Skeletal muscle satellite cell (primary cell): ENCODE measurements at regions not wholly inside any gene's neighbourhood (a gene's known extent, or its start where the extent isn't known, plus 50 kb on each side); places are given as distances from the start of the nearest gene placed in this dataset.

Source experiments
- H3K27me3 ChIP-seq: 2 replicates; pipeline ENCODE4 v1.7.0; 2013; ENCODE audit warnings: low read length; ENCODE audit not compliant: control insufficient read depth, insufficient read depth
- H3K36me3 ChIP-seq: 2 replicates; pipeline ENCODE4 v1.7.0; 2013; ENCODE audit warnings: mild to moderate bottlenecking, control low read depth, low read length; ENCODE audit not compliant: insufficient read depth
- H3K4me1 ChIP-seq: 2 replicates; pipeline ENCODE4 v1.7.0; 2013; ENCODE audit warnings: low read length; ENCODE audit not compliant: control insufficient read depth, insufficient read depth
- H3K4me2 ChIP-seq: 2 replicates; pipeline ENCODE4 v1.7.0; 2013; ENCODE audit warnings: mild to moderate bottlenecking, low read length
- H3K4me3 ChIP-seq: 2 replicates; pipeline ENCODE4 v1.7.0; 2013; ENCODE audit warnings: low read length
- H3K9ac ChIP-seq: 2 replicates; pipeline ENCODE4 v1.7.0; 2013; ENCODE audit warnings: mild to moderate bottlenecking, low read depth, low read length, moderate library complexity
- H3K9me3 ChIP-seq: replicated peaks from 2 replicates; pipeline ENCODE4 v1.7.0; 2013; ENCODE audit warnings: mild to moderate bottlenecking, control low read depth, low read length

DNA sequence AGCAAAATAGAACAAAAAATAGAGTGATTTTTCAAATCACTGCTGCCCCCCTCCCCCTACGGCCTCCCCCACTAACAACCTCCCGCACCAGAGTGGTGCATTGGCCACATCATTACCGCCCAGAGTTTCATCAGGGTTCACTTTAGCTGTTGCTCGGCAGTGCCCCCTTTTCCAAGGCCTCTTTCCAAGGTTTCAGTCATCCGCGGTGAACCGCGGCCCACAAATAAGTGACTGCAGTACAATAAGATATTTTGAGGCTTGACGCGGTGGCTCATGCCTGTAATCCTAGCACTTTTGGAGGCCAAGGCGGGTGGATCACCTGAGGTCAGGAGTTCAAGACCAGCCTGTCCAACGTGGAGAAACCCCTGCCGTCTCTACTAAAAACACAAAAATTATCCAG, 180.0 kb downstream of the MAF start:
- H3K4me2 ChIP-seq: no peak overlapping the region
- no peaks in the 10 kb centered on the region for H3K4me1 ChIP-seq
- no peak overlapping the region for H3K4me3 ChIP-seq
- no peaks in the 10 kb centered on the region for H3K9me3 ChIP-seq
- H3K36me3 ChIP-seq: no peaks in the 10 kb centered on the region
- H3K27me3 ChIP-seq: no peaks in the 10 kb centered on the region
- no peak overlapping the region for H3K9ac ChIP-seq

DNA sequence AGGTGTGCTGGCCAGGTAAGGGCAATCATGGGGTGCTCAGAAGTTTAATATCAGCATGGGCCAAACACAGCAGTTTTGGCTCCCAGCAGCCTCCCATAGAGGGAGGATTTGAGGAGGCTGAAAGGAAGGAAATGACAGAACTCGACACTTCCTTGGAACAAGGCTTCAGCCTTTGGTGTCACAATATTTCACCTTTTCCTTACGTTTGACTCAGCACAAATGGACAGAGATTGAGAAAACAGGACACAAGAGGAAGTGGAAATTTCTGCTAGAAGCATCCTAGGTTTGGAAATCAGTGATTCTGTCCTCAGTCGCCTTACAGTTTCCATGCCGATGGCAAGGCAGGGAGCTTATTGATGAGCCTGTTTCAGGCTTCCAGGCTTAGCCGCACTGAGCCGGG, 181.4 kb downstream of the MAF start:
- Histone ChIP-seq H3K4me1 (no peaks in the 10 kb centered on the region), H3K4me2 (no peak overlapping the region), H3K36me3 (no peaks in the 10 kb centered on the region), H3K9me3 (no peaks in the 10 kb centered on the region), H3K9ac (no peak overlapping the region), H3K4me3 (no peak overlapping the region), H3K27me3 (no peaks in the 10 kb centered on the region)

DNA sequence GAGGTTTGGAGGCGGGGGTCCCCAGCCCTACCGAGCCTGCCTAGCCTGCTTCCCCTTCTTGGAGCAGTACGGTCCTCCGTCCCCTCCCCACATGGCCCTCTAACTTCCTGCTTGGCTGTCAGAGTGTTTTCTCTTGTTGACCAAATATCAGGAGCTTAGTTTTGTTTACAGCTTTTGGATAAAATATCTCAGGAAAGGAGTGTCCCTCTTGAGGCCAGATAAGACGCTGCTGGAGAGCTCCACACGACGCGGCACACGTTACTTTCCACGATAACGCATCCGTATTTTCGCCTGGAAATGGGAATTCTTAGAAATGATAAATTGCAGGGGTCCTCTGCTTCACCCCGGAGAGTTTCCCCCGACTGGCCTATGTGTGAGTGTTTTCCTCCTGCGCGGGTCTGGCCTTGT, 182.9 kb downstream of the MAF start:
- H3K4me1 ChIP-seq: no peaks in the 10 kb centered on the region

DNA sequence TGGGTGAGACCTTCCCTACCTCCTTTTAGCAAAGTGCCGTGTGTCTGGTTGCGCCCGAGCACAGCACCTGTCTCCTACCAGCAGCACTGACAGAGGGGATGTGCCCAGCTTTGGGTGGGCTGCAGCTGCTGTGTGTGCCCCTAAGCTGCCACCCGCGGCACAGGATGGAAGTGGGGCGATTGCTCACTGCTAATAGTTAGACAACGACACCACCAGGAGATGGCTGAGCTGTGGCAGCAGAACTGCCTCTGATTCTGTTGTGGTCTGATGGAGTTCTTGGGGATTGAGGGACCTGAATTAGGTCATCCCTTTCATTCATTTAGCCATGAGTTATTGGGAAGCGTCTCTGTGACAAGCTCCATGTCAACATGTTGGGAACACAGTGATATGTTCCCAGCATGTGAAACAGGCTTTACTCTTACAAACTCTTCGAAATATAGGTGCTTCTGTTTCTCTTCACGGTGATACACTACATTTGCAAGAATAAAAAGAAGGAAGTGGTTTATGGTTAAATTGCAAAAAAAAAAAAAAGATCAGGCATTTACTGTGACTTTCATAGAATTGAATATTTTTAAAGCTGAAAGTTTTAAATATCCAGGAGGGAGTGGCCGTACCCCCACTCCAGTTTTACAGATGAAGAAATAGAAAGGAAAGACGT, 184.4 kb downstream of the MAF start:
- no peak overlapping the region for H3K4me3 ChIP-seq
- no peaks in the 10 kb centered on the region for H3K36me3 ChIP-seq
- no peaks in the 10 kb centered on the region for H3K4me1 ChIP-seq
- no peaks in the 10 kb centered on the region for H3K9me3 ChIP-seq
- no peak overlapping the region for H3K4me2 ChIP-seq
- H3K9ac ChIP-seq: no peak overlapping the region
- H3K27me3 ChIP-seq: no peaks in the 10 kb centered on the region

More for the DNA sequence above, 182.9 kb downstream of the MAF start:
- H3K4me3 ChIP-seq: no peak overlapping the region
- no peaks in the 10 kb centered on the region for H3K27me3 ChIP-seq
- no peaks in the 10 kb centered on the region for H3K9me3 ChIP-seq
- no peaks in the 10 kb centered on the region for H3K36me3 ChIP-seq
- H3K4me2 ChIP-seq: no peak overlapping the region
- no peak overlapping the region for H3K9ac ChIP-seq

DNA sequence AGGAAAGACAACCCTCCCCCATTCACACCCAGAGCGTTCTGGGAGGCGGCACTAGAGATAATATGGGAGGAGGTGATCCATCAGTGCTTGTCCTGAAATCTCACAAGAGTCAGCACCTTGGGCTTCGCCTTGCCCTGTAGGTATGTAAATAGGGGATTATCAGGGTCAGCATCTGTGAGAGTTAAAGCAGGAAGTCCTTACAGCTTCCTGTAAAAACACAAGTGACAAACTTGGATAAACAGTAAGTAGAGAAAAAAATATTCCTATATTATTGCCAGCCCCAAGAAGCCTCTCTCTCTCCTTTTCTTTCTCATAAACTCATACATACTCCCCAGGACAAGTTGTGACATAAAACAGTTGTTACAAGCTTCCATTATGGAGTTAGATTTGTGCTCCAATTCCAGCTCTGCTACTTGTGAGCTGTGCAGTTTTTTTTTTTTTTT, 187.7 kb downstream of the MAF start:
- Histone ChIP-seq H3K9ac (no peak overlapping the region), H3K27me3 (no peaks in the 10 kb centered on the region), H3K9me3 (no peaks in the 10 kb centered on the region)

DNA sequence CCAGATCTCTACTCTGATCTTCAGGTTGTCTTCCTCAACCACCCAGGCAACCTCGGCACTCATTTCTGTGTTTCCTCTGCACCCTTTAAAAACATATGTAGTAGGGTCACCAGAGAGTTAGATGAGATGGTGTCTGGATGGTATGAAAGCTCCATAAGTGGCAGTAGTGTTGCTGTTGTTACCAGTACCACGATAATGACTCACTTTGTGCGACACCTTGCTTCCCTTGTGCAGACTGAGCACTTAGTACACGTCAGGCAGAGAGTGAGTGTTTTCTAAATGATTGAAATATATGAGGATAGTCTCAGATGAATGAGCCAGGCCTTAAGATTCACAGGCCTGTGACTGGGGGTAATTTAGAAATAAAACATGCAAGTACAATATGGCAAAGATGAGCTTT, 188.7 kb downstream of the MAF start:
- Histone ChIP-seq H3K27me3 (no peaks in the 10 kb centered on the region), H3K4me2 (no peak overlapping the region), H3K9ac (no peak overlapping the region), H3K36me3 (no peaks in the 10 kb centered on the region), H3K9me3 (peaks cover 3% of the 10 kb centered on the region), H3K4me1 (no peaks in the 10 kb centered on the region), H3K4me3 (no peak overlapping the region)

More for the DNA sequence above, 187.7 kb downstream of the MAF start:
- Histone ChIP-seq H3K4me2 (no peak overlapping the region), H3K4me3 (no peak overlapping the region), H3K4me1 (no peaks in the 10 kb centered on the region), H3K36me3 (no peaks in the 10 kb centered on the region)

DNA sequence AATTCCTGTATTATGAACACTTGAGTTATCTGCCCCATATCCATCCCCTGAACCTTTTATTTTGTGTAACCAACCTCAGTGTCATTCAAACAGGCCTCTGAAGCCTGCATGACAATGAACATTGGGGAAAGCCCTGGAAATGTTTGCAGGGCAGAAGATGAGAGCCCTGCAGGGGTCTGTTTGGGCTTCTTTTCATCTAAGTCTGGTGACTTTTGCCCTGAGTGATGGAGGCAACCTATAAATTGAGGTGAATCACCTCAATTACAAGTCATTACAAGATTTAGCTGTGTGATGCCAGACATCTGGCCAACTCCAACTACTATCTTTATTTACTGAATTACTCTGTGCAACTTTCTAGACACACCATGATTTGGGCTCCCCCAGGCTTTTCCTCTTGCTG, 189.2 kb downstream of the MAF start:
- H3K9ac ChIP-seq: no peak overlapping the region
- no peaks in the 10 kb centered on the region for H3K27me3 ChIP-seq

DNA sequence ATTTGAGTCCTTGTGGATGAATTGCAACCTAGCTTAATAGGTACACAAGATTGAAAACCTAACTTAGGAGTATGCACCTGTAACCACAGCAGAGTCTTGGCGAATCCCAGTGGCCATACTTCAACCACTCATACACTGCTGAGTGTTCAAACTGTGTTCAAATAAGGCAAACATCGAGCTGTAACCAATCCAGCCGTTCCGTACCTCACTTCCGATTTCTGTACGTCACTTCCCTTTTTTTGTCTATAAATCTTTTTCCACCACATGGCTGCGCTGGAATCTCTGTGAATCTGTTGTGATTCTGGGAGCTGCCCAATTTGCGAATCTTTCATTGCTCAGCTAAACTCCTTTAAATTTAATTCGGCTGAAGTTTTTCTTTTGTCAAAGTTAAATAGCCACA, 190.6 kb downstream of the MAF start:
- no peak overlapping the region for H3K9ac ChIP-seq
- no peaks in the 10 kb centered on the region for H3K36me3 ChIP-seq
- H3K4me2 ChIP-seq: no peak overlapping the region
- peaks cover 3% of the 10 kb centered on the region for H3K9me3 ChIP-seq
- no peaks in the 10 kb centered on the region for H3K4me1 ChIP-seq
- no peaks in the 10 kb centered on the region for H3K27me3 ChIP-seq
- no peak overlapping the region for H3K4me3 ChIP-seq

More for the DNA sequence above, 189.2 kb downstream of the MAF start:
- no peak overlapping the region for H3K4me3 ChIP-seq
- no peaks in the 10 kb centered on the region for H3K36me3 ChIP-seq
- no peaks in the 10 kb centered on the region for H3K4me1 ChIP-seq
- H3K4me2 ChIP-seq: no peak overlapping the region
- peaks cover 3% of the 10 kb centered on the region for H3K9me3 ChIP-seq

DNA sequence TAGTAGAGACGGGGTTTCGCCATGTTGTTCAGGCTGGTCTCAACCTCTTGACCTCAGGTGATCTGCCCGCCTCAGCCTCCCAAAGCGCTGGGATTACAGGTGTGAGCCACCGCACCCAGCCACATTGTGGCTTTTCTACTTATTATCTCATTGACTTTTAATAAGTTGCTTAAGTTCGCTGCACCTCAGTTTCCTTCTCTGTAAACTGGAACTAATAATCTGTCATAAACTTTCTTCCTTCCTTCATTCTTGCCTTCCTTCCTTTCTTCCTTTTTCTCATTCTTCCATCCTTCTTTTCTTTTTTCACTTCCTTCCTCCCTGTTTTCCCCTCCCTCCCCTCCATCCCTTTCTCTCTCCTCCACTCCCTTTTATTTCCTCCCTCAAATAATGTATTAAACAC, 192.2 kb downstream of the MAF start:
- H3K36me3 ChIP-seq: no peaks in the 10 kb centered on the region
- H3K9ac ChIP-seq: no peak overlapping the region
- H3K4me3 ChIP-seq: no peak overlapping the region
- H3K4me1 ChIP-seq: no peaks in the 10 kb centered on the region
- H3K9me3 ChIP-seq: peaks cover 3% of the 10 kb centered on the region
- no peak overlapping the region for H3K4me2 ChIP-seq
- no peaks in the 10 kb centered on the region for H3K27me3 ChIP-seq

DNA sequence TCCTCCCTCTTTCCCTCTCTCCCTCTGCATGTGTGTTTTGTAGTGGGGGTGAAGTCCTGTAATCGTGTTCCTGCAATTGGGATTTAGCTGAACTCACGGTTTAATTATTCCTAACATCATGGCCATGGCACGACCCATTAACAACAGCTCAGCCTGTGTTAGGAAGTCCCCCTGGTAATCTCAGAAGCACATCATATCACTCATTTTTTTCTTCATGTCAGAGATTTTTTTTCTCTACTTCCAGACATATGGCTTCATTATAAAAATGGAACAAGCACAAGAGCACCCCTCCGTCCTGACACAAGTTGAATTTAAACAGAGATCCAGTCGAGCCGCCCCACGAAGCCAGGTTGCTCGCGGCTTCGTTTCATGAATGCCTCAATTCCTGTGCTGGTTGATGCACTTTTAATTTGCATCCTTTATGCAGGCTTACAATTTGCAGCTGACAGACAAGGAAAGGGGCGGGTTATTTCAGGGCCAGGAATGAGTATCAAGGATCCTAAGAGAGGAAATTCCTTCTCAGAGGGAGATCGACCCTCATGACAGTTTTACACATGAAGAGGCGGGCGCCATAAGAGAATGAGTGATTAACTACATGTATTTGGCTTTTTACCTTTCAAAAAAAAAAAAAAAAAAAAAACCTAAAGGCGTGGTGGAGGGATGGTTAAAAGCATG, 192.9 kb downstream of the MAF start:
- H3K27me3 ChIP-seq: no peaks in the 10 kb centered on the region
- H3K9me3 ChIP-seq: peaks cover 3% of the 10 kb centered on the region
- H3K36me3 ChIP-seq: no peaks in the 10 kb centered on the region
- H3K4me2 ChIP-seq: no peak overlapping the region
- no peak overlapping the region for H3K4me3 ChIP-seq
- no peak overlapping the region for H3K9ac ChIP-seq
- no peaks in the 10 kb centered on the region for H3K4me1 ChIP-seq

DNA sequence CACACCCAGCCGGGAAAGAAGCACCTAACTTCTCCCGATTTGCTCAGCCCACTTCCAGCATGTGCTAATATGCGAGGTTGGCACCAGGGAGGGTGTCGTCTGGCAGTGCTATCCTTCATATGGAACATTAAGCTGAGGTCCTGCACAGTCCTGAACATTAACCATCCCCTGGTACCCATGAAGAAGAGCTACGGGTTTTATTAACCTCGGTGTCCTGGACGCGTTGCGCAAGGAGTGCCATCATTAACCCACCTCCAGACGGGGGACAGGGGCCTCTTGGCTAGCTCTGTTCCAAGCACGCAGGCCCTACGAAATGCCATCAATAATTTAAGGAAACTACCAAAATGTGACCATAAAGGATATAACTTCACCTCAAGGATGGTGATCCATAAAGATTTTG, 193.5 kb downstream of the MAF start:
- H3K9ac ChIP-seq: no peak overlapping the region

DNA sequence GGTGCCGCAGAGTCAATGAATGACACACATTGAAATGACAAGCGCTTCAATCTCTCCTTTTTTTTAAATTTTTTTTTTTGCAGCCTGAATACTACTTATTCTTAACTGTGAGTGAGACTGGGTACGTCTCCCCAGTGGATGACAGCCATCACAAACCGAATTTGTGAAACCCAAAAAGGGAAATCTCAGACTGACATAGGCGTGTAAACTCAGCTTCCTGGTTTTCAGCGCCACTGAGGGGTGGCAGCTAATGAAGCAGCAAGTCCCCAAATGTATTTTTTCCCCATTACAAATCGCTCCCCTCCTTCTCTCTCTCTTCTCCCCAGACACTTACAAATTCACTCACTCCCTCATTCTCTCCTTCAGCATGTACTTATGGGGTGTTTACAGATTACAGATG, 196.0 kb downstream of the MAF start:
- Histone ChIP-seq H3K4me3 (no peak overlapping the region), H3K27me3 (no peaks in the 10 kb centered on the region), H3K9me3 (peaks cover 3% of the 10 kb centered on the region), H3K9ac (no peak overlapping the region), H3K4me1 (no peaks in the 10 kb centered on the region), H3K4me2 (no peak overlapping the region), H3K36me3 (no peaks in the 10 kb centered on the region)

More for the DNA sequence above, 193.5 kb downstream of the MAF start:
- H3K9me3 ChIP-seq: peaks cover 3% of the 10 kb centered on the region
- H3K4me1 ChIP-seq: no peaks in the 10 kb centered on the region
- H3K27me3 ChIP-seq: no peaks in the 10 kb centered on the region
- H3K4me3 ChIP-seq: no peak overlapping the region
- no peaks in the 10 kb centered on the region for H3K36me3 ChIP-seq
- H3K4me2 ChIP-seq: no peak overlapping the region
